ENCODE measurements at regions not wholly inside any gene's neighbourhood (a gene's known extent, or its start where the extent isn't known, plus 50 kb on each side); places are given as distances from the start of the nearest gene placed in this dataset.

DNA sequence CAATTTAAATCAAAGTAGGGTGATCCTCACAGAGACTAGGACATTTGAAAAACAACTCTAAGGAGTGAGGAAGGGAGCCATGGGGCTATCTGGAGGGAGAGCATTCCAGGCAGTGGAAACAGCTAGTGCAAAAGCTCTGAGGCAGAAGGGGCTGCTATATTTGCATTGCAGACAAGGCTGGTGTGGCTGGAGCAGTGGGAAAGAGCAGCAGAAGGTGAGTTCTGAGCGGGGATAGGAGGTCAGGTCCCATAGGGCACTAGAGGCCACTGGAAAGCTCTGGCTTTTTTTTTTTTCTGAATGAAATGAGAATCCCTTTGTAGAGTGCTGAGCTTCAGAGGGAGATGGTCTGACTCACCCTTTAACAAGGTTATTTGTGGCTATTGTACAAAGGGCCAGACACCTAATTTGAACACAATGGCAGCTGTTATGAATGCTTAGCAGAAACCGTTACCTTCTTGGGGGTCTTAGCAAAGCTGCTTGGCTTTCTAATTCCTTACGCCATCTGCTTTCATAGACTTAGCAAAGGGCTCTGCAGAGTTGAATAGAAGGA is 291.6 kb downstream of the BUD13 start:
- TF ChIP-seq, protein P1, sequence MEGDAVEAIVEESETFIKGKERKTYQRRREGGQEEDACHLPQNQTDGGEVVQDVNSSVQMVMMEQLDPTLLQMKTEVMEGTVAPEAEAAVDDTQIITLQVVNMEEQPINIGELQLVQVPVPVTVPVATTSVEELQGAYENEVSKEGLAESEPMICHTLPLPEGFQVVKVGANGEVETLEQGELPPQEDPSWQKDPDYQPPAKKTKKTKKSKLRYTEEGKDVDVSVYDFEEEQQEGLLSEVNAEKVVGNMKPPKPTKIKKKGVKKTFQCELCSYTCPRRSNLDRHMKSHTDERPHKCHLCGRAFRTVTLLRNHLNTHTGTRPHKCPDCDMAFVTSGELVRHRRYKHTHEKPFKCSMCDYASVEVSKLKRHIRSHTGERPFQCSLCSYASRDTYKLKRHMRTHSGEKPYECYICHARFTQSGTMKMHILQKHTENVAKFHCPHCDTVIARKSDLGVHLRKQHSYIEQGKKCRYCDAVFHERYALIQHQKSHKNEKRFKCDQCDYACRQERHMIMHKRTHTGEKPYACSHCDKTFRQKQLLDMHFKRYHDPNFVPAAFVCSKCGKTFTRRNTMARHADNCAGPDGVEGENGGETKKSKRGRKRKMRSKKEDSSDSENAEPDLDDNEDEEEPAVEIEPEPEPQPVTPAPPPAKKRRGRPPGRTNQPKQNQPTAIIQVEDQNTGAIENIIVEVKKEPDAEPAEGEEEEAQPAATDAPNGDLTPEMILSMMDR (IDR thresholded peaks at IDR 0.05; ENCODE audit: low read depth, low read length, poor library complexity, severe bottlenecking), result no peak
- TF ChIP-seq EZH2phosphoT487 (IDR thresholded peaks at IDR 0.05; ENCODE audit: borderline replicate concordance, low read length), result no peak

Measured in DOHH2 (cell line).